CD4-positive, alpha-beta T cell treated with Interleukin-15 for 4 hours (primary cell): ENCODE measurements at regions not wholly inside any gene's neighbourhood (a gene's known extent, or its start where the extent isn't known, plus 50 kb on each side); places are given as distances from the start of the nearest gene placed in this dataset.

ENCODE experiments used
- DNase-seq: peaks from one replicate; pipeline ENCODE4 v3.0.0-alpha.2; 2020; ENCODE audit warnings: low spot score

DNA sequence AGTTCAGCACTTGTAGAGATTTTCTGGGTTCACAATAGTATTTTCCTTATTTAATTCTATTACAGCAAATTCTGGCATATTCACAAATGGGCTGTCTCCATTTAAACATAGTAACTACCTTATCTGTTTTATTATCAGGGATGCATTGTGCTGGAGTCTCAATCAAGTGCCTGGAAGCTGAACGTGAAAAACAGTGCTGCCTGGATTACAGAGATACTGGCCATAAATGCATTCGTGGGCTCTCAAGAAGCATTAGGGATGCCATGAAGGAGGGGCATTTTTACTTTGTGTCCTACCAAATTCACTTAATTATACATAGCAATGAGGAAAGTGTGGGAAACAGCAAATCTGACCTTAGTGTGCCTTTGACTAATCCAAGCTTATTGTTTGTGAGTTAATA, 184.6 kb downstream of the ABCC12 start:
- DNase-seq = no peak

GRCh38 chr16:47970291-47970931, 185.4 kb downstream of the ABCC12 start:
- DNase-seq = no peak

DNA sequence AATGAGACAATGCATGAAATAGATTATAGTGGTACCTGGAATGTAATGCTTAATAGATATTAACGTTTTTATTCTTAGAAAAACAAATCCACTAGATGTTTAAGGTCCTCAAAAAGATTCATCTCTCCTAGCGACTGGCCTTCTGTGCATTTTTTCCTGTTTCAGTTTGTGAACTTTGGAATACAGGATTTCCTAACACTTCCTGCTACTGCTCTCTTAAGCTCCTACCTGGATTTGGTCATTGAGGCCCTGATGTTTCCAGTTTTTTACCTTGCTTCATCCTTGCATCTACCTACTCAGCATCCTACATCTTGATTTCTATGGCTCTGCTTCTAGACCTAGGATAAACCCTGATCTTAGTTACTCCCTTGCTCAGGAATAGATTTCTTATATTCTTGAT, 188.4 kb downstream of the ABCC12 start:
- DNase-seq = no peak

DNA sequence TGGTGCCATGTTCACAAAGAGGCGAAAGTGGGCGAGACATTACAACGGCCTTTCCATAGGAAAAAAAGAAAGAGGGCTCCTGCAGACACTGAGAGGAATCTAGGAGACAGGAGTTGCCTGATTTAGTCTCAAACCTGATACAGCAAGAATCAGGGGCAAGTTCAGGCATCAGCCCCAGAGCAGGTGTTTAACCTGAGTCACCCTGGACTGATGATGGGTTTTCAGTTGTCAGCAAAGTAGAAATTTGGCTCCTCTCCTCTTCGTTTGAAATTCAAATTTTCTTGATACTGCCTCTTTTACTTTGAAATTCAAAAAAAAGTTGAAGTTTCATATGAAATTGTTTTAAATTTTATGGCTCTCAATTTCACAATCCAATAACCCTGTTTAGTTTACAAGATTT, 189.5 kb downstream of the ABCC12 start:
- no peak for DNase-seq

GRCh38 chr16:47965439-47965838, 190.4 kb downstream of the ABCC12 start:
- no peak for DNase-seq

DNA sequence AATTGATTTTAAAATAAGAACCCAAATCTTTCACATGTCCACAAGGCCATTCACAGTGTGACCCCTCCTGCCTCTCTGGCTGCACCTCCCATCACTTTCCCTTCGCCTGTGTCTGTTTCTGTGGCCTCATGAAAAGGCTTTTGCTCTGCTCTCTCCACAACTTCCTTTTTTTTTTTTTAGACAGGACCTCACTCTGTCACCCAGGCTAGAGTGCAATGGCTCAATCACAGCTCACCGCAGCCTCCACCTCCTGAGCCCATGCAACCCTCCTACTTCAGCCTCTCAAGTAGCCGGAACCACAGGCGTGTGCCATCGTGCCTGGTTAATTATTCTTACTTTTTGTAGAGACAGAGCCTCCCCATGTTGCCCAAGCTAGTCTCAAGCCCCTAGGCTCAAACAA, 197.1 kb downstream of the ABCC12 start:
- no peak for DNase-seq

DNA sequence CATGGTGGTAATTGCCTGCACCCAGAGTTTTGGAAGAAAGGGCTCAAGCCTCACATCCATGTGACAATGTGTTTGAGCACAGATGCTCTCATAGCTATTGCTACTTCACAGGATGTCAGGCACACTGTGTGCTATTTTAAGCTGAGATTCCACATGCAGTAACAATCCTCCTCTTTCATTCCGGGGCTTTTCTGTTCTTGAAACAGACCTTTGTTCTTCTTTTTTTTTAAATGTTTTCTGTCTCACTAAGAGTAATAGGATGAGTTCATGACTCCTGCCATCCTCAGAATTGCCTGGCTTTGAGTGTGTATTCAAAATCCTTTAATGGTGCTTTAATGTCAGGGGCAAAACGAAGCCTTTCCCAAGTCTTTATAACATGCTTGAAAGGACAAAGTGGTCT, 198.9 kb downstream of the ABCC12 start:
- no peak for DNase-seq

GRCh38 chr16:47949714-47950113, 206.1 kb downstream of the ABCC12 start:
- DNase-seq = no peak

GRCh38 chr16:47949276-47949675, 206.5 kb downstream of the ABCC12 start:
- DNase-seq = no peak

DNA sequence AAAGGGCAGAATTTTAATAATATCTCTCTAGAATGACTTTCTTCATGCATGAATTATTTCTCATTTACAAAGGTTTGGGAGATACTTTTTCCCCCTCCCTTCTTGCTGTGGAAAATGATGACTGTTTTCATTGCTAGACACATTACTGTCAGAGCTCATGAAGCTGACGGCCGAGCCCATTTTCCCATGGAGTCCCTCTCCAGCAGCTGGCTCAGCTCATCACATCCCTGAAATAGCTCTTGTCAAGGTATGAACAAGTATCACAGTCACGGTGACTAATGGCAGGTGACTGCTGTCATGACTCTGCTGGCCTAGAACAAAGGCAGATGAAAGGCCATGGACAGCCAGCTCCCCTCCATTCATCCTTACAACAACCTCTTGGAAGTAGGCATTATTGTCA, 208.1 kb downstream of the ABCC12 start:
- DNase-seq = no peak

DNA sequence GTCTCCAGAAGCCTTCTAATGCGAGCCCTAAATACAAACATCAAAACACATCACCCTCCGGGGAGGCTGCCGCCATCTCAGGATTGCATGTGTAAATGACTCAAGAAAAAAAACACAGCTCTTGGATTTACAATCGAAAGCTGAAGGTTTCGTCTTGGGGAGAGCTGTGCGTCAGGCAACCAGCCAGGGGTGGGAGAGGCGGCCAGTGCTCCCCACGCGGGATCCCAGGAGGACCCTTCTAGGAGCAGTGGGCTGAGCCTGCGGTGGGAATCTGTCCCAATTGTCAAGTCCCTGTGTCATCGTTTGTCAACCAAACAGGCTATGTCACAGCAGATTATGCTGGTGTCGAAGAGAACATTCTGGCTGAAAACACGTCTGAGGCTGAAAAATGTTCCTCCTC, 209.7 kb downstream of the ABCC12 start:
- DNase-seq = no peak

DNA sequence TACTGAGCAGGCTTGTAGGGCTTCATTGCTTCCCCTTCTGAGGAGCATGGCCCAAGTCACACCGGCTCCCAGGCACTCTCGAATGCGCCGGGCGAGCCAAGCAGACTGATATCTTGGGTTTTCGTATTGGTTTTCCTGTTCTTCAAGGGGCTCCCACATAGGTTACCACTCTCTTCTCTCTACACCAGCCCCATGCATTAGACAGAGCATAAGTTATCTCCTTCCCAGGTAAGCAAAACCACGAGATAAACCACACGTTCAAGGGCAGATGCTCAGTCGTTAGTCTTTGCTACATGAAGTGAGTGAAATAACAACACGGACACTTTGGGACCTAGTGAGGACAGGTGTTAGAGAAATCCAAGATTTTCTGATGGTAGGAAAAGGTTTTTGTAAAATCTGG, 211.2 kb downstream of the ABCC12 start:
- DNase-seq = no peak

DNA sequence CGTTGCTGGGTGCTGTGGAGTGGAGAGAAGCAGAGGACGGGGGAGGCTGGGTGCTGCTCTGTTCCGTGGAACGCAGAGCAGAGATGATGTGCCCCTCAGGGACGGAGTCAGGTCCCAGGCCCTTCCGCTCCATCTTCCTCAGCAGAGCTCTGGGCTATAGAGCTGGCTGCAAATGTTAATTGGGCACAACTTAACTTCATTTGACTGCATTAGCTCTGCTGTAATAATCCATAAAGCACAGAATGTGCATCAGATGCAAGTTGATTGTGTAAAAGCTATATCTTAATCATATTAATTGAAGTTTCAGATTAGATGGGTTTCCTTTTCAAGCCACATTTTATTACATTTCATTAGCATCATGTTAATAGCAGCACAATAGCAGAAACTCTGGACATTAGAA, 212.6 kb downstream of the ABCC12 start:
- DNase-seq = no peak

GRCh38 chr16:47940466-47940865, 215.3 kb downstream of the ABCC12 start:
- no peak for DNase-seq

DNA sequence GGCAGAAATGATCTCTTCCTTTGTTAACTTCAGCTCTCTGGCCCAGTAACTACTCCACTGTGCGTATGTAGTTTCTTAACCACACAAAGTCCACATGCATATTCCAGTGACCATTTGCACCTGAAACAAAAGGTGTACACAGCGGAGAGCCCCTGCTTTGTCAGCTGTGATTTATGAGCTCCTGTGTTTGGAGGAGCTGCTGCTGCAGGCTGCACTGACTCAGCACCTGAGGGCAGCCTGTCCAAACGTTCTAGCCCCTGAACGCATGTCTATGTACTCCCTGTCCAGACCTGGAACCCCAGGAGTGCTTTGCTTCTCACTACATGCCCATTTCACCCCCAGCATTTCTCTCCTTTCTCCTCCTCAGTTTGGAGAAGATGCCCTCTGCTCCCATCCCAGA, 216.1 kb downstream of the ABCC12 start:
- no peak for DNase-seq

- DNase-seq = no peak
These were observed 217.5 kb downstream of the ABCC12 start for GRCh38 chr16:47938272-47938671.

DNA sequence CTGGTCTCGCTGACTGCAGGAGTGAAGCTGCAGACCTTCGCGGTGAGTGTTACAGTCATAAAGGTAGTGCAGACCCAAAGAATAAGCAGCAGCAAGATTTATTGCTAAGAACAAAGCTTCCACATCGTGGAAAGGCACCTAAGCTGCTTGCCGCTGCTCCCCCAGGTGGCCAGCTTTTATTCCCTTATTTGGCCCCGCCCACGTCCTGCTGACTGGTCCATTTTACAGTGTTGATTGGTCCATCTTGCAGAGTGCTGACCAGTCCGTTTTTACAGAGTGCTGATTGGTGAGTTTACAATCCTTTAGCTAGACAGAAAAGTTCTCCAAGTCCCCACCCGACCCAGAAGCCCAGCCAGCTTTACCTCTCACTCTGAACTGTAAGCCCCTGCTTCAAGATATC, 227.8 kb downstream of the ABCC12 start:
- DNase-seq = no peak

- DNase-seq = no peak
These were observed 228.5 kb downstream of the ABCC12 start for GRCh38 chr16:47927330-47927729.

- DNase-seq = no peak
These were observed 229.9 kb downstream of the ABCC12 start for GRCh38 chr16:47925811-47926460.

GRCh38 chr16:47924950-47925349, 230.8 kb downstream of the ABCC12 start:
- no peak for DNase-seq

GRCh38 chr16:47921535-47921934, 234.3 kb downstream of the ABCC12 start:
- DNase-seq = no peak

- no peak for DNase-seq
These were observed 235.1 kb downstream of the ABCC12 start for GRCh38 chr16:47920709-47921108.

- DNase-seq = no peak
These were observed 238.7 kb downstream of the ABCC12 start for GRCh38 chr16:47917118-47917517.

DNA sequence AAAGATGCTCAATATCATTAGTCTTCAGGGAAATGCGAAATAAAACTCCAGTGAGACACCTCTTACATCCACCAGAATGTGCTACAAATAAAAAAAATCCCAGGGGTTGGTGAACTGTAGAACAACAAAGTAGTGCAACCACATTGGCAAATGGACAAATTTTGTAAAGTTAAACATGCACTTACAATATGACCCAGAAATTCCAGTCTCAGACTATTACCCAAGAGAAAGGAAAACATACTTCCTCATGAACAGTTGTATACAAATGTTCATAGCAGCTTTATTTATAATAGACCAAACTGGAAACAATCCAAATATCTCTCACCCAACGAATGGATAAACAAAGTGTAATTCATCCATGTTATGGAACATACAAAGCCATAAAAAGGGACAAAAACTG, 239.5 kb downstream of the ABCC12 start:
- no peak for DNase-seq
